NT2/D1 (cell line): ENCODE measurements at regions not wholly inside any gene's neighbourhood (a gene's known extent, or its start where the extent isn't known, plus 50 kb on each side); places are given as distances from the start of the nearest gene placed in this dataset.

ENCODE experiments used
- SUZ12 ChIP-seq: IDR thresholded peaks from 2 replicates; pipeline ENCODE4 v1.6.1; 2011; ENCODE audit not compliant: insufficient read length, insufficient read depth; ENCODE audit errors: extremely low read depth
- YY1 ChIP-seq: IDR thresholded peaks from 2 replicates; pipeline ENCODE4 v1.6.1; 2011; ENCODE audit not compliant: insufficient read length, insufficient read depth
- ZNF274 ChIP-seq: IDR thresholded peaks from 2 replicates; pipeline ENCODE4 v1.6.1; 2011; ENCODE audit warnings: mild to moderate bottlenecking, low read depth, low read length

DNA sequence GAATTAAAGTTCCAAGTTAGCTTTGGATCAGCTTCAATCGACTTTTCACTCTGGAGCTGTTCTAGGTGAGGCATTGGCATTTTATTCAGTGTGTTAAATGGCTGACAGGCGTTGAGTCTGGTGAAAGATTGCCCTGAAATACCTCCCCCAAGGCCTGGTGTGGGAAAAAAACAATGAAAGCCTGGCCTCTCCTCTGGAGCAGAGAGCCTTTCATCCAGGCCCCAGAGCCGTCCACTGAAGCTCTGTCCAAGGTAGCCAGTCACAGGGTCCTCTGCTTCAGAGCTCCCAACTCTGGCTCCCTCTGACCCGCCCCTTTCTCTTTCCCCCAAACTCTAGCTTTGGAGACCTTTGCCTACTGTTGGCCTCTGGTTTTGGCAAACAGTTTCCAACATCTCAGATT is 123.6 kb upstream of the CRHR1 start:
- TF ChIP-seq YY1 (no peak), SUZ12 (no peak), ZNF274 (no peak)
